ENCODE measurements at regions not wholly inside any gene's neighbourhood (a gene's known extent, or its start where the extent isn't known, plus 50 kb on each side); places are given as distances from the start of the nearest gene placed in this dataset.

GRCh38 chr7:136292365-136292764 lies 315.2 kb upstream of the MTPN start:
- TF ChIP-seq CTCF (conservative IDR thresholded peaks at IDR 0.05; ENCODE audit: low read depth, low read length) = no peak
- TF ChIP-seq EZH2 (IDR thresholded peaks at IDR 0.05; ENCODE audit: low read length, unreplicated experiment) = no peak
- no peak for TF ChIP-seq EZH2phosphoT487 (IDR thresholded peaks at IDR 0.05; ENCODE audit: borderline replicate concordance, low read length)
